GM18867 (cell line): ENCODE measurements at regions not wholly inside any gene's neighbourhood (a gene's known extent, or its start where the extent isn't known, plus 50 kb on each side); places are given as distances from the start of the nearest gene placed in this dataset.

ENCODE experiments used
- ATAC-seq: cut with Tn5 transposase; IDR thresholded peaks from one replicate; pipeline ENCODE4 v1.9.1; 2021; ENCODE audit warnings: mild to moderate bottlenecking, moderate library complexity; ENCODE audit not compliant: unreplicated experiment

DNA sequence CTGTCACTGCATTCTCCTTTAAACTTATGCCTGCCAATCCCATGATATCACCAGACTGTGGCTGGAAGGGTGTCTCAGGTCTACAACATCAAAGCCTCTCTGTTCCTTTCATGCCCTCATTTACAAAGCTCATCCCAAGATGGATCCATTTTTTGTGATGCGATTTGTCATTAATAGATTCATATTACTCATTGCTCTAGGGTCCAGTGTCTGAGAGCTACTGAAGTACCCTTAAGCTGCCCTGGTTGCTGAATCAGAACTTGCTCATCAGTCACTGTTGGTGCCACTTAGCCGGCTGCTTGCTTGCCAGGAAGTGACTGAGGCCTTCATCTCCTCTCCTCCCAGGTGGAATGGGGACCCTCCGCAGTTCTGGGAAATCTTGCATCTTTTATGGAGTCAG, 395.5 kb upstream of the BOD1L1 start:
- ATAC-seq, result no peak

DNA sequence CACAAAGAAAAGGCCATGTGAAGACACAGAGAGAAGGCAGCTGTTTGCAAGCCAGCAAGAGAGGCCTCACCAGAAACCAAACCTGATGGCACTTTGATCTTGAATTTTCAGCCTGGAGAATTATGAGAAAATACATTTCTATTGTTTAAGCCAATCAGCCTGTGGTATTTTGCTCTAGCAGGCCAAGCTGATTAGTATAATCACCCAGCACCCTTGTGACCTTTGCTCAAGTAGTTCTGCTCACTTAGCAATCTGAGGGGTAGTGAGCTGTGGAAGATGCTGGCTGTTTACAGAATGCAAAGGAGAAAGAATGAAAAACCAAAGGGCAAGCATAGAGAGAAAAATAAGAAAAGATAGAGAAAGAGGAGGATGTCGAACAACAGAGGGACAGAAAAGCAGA, 396.4 kb upstream of the BOD1L1 start:
- ATAC-seq, result no peak

DNA sequence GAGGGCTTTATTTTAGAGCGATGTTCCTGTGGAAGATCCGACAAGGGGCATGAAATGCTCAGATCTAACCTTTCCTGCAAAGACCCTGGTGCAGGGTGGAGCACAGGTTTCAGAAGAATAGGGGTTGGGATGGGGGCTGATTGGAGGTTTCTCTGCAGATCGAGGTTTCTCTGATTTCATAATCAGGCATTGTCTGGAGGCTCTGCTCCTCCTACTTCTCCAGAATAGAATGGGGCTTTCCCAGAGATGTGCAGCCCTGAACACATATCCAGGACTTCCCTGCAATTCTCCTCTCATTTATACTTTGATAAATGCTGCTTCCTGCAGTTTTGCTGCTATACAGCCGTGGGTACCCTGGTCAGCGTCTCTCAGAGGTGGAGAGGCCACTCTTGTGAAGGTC, 397.6 kb upstream of the BOD1L1 start:
- ATAC-seq, result no peak

DNA sequence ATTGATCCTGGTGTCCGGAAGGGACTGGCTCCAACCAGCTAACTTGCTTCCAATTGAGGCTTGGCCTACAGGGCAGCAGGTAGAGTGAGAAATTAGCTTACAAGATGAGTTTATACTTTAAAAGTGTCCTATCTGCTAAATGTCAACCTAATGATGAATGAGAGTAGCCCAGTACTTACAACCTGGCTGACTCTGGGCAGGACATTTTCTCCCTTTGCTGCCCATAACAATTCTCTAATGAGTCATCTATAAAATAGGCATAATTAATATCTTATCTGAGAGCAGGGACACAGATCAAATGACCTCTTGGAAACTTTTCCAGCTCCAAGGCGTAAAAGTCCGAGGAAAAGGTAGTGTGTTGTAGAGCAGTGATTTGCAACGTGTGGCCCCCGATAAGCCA, 398.4 kb upstream of the BOD1L1 start:
- ATAC-seq, result no peak

DNA sequence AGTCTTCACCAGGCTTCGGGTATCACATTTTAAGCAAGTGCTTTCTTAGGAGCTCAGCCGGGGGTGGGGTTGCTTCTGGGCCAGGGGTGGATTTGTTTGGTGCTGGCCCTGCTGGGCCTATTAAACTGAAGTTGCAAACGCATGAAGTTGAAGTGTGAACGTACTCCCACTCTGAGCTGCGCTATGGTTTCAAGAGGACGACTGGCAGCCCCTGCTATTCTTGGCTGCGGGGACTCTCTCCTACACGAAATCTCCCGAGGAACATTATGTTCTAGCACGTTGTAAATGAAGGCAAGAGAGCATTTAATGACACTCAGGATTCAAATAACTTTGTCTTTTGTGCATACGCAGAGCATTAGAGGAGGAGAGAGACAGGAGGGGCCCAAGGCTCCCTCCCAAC, 401.3 kb upstream of the BOD1L1 start:
- no peak for ATAC-seq

DNA sequence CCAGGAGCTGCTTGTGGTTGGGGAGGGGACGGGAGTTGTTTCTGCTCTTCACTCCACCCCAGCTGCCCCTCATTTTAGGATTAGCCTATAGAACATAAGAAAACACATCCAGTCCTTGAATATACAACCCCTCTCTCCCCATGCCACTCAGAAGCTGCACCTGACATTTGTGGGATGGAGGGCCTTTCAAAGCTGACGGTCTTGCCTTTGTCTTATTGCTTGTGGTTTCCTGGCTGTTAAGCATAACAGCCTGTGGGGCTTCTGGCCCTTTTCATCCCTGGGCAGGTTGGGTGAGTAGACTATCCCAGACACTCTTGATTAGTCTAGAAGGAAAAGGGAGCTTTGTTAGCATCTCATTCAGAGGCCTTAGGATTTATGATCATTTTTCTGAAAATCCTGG, 407.6 kb upstream of the BOD1L1 start:
- ATAC-seq, result no peak

DNA sequence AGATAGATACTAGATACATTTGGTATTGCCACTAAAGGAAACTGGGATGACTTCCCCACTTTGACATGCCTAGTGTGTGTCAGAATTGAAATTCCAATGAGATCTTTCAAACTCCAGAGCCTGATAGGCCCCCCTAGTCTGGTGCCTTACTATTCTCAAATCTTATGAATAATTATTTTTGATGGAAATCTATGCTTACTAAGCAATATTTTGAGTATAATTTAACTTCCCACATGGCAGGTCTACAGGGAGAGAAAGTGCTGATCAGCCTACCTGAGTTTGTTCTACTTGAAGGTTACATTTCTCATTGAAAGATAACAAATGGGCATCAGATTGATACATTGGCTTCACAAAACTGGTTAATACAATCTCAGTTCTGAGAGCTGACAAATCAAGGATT, 415.7 kb upstream of the BOD1L1 start:
- ATAC-seq, result no peak

DNA sequence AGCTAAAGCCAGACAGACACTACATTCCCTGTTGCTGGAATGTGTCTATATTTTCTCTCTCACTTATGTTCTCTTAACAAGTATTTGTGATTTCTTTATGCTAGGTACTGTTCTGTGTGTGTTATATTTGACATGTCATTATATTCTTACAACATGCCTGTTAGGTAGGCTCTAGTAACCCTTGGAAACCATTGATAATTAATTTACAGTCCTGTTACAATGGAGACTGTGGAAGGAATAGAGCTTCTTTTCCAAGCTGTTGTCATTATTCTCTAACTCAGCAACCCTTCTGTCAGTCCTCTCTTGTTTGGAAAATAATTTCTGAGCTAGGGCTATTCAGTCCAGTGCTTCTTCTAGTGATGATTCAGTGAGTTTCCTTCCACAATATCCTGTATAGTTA, 419.1 kb upstream of the BOD1L1 start:
- ATAC-seq, result no peak

DNA sequence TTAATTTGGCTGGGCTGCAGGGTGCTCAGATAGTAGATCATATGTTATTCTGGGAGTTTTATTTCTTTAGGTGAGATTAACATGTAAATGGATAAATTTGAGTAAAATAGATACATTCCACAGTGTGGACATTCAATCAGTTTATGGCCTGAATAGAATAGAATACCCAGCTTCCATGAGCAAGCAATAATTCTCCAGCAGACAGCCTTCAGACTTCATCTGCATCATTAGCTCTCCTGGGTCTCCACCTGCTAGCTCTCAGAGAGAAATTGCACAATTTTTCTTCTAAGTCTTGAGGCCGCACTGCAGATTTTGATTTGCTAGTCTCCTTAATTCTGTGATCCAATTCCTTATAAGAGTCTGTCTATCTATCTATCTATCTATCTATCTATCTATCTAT, 420.3 kb upstream of the BOD1L1 start:
- ATAC-seq, result no peak

DNA sequence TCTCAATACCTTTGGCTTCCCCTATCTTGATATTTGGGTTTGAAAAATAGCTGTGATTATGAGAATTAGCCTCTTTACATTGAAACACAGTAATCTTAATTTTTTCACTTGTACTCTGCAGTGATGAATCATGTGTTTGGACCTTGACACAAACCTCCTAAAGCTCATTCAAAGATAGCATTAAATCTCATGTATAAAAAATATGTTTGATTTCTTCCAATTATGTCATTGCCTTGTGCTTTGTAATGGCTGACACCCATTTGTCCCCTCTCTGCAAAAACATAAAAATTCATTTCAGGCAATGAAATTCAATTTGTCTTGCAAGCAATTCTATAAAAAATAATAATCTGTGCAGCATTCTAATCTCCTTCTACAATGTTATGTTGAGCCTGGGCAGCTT, 422.4 kb upstream of the BOD1L1 start:
- no peak for ATAC-seq

DNA sequence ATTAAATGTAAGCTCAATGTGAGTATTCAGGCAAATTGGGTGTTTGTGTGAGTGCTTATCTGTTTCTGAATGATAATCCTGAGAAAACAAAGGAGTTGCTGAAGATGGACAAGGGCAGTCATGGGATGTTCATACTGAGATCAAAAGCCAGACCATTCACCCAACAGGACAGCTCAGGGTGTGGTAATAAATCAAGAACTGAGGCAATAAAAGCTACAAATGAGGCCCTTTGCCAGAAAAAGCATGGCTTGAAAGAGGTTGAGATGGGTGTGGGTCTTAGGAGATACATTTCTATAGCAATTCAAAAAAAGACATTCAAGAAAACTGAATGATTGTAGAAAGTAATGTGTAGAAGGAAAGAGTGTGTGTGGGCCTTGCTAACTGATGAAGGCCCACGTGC, 425.8 kb upstream of the BOD1L1 start:
- ATAC-seq, result no peak

DNA sequence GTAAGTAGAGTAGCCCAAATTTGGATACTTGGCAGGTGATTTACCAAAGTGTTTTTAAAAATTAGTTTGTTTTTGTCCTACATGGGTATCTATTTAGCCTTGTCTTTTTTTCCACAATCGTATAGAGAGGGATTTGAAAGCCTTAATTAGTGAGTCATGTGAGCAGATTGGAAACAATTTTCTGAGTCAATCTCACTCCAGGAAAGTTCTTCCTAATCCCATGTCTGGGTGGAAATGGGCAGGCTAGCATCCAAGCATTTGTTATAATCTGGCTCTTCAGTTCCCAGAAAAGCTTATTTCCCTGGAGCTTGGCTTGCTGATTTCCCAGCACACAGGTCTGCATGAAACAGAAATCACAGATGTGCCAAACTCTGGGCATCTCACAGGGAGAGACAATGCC, 426.9 kb upstream of the BOD1L1 start:
- ATAC-seq, result no peak

DNA sequence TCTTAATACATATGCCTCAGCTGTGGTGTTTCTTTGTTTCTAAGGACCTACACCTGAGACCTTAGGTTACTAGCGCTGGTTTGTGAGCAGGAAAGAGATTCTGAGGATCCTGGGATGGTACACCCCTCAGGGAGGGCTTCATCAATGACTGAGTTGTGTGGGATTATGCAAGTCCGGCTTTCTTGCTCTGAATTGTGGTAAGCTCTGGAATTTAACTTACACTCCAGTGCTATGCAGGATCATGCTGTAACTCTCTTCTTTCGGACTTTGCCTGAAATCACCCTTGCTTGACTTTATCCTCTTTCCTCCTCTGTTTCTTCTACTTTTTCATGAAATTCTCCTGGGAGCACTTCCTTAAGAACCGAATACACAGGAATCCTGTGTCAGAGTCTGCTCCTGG, 431.5 kb upstream of the BOD1L1 start:
- ATAC-seq, result no peak

DNA sequence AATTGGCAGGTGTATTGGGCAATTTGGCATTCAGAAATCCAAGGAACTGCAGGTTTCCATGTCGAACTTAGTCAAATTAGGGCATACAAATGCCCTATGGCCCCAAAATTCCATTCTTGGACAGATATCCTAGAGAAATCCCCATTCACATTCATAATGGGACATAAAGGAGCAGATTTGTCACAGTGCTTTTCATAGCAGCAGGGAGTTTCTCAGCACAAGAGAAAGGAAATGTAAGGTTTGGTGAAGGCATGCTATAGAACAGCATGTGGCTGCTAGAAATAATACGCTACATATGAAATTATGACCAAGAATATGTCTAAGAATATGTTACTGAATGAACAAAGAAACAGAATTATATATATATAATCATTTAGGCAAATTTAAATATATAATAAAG, 437.5 kb upstream of the BOD1L1 start:
- no peak for ATAC-seq

DNA sequence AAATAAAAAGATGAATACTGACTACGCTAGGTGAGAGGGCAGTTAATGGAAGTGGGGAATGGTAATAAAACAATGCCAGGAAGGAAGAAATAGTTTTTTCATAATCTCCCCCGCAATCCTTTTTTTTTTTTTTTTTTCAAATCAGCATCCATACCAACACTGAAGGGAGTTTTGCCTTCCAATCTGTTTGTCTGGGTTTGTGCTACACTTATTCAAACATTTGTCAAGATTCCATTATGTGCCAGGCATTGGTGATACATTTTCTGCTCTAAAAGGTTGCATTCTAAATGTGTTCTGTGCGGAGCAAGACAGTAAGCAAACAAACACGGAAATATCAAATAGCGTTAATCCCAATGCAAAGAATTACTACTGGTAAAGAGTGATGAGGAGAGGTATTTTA, 437.9 kb upstream of the BOD1L1 start:
- no peak for ATAC-seq

DNA sequence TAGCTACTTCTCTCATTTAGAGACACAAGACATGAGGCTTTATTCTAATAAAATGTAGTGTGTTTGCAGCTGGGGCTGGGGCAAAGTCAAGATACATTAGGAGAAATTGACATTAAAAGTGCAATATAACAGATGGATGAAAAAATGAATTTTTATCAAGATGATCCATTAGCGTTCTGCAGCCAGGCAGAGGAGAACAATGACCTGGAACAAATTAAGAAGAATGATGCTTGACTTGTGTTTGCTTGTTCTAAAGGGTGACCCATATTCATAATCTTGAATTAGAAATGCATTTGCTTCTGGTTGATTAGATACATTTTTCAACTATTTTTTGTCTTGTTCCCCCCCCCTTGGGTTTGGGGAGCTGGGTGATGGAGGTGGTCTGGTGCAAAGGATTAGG, 439.5 kb upstream of the BOD1L1 start:
- ATAC-seq, result no peak

DNA sequence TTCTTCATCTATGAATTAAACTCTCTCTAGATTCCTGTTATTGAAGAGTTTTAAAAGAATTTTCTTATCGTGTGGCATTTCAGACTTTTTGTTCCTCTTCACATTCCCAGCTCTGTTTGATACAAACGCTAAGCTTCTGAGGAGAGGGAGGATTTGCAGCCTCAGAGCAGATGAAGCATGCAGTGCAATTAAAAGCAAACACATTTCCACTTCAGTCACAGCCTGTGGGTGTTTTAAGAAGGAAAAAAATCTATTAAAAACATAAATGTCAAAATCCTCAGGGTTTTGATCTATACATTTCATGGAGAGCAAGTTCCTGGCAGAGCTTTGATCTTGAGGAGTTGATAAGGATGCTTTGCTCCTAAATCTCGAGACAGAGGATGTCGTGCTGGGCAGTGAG, 442.4 kb upstream of the BOD1L1 start:
- no peak for ATAC-seq

DNA sequence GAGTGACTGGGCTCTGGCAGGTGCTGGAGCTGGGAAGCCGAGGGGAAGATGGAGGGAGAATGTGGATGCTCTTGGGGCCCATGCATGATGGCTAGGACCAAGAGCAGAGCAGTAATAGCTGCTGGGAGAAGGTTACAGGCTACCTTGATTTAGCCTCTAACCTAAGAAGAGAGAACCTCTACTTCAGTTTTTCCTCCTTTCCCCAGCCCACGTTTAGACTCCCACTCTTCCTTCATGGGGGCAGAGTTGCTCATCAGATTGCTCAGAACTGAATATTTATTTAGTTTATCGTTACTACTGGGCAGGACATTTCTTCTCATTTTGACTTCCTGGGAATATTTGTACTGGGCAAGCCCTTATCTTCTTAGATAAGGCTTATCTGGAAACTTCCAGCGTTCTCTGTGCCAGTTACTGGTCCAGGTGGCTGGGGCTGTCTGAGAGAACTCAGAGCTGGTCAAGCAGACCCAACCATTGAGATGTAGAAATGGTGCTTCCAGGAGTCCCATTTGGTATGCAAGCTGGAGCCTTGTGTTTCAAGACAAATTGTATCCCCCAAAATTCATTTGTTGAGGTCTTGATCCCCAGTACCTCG, 442.9 kb upstream of the BOD1L1 start:
- ATAC-seq, result no peak

DNA sequence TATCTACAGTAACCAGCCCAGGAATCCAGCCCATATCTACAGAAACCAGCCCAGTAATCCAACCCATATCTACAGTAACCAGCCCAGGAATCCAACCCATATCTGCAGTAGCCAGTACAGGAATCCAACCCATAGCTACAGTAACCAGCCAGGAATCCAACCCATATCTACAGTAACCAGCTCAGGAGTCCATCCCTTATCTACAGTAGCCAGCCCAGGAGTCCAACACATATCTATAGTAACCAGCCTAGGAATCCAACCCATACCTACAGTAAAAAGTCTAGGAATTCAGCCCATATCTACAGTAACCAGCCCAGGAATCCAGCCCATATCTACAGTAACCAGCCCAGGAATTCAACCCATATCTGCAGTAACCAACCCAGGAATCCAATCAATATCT, 445.0 kb upstream of the BOD1L1 start:
- no peak for ATAC-seq

DNA sequence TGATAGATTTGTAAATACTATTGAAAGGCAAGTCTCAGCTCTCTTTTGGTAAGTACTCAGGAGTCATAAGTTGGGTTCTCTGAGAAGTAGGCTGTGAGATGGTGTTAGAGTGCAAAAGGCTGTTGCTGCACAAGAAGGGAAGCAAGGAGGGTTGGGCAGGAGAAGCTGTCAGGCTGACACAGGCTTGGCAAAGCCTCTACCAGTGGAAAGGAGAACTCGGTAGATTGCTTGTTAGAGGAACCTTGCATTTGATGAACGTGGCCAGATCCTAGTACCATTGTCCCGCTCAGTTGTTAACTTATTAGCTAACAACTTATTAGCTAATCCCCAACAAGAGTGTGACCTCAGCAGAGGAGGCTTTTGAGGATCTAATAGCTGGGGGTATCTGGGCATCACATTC, 449.3 kb upstream of the BOD1L1 start:
- ATAC-seq, result no peak

DNA sequence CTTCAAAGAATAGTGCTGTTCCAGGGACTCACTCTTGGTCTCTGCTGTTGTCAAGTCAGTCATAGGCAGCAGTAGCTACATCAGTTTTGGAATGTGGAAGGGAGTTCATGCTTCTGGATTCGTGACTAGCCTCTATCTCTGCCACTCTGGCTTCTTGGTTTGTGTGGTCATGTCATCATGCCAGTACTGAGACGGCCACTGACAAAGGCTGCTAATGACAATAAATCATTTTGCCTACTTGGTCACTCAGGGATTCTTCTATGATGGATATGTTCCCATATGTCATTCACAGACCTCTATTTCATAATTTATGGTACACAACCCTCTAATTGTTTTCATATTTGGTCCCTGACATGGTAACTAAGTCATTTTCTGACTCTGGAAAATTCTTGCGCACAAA, 450.8 kb upstream of the BOD1L1 start:
- no peak for ATAC-seq

DNA sequence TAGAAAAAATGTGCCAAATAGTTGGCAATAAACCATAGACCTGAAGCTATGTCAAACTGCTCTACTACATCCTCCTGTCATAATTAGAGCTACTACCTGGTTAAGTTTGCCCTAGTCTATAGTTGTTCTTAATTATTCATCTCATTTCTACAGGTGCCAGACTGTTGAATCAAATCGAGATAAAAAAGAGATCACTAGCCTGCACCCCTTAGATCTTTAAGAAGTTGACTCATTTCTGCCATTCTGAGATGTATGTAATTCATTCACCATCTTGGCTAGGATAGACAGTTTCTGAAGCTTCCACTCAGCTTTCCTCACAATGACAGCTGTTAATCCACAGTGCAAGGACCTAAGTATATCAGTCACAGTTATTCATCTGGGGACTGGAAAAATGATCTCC, 452.1 kb upstream of the BOD1L1 start:
- ATAC-seq, result no peak

DNA sequence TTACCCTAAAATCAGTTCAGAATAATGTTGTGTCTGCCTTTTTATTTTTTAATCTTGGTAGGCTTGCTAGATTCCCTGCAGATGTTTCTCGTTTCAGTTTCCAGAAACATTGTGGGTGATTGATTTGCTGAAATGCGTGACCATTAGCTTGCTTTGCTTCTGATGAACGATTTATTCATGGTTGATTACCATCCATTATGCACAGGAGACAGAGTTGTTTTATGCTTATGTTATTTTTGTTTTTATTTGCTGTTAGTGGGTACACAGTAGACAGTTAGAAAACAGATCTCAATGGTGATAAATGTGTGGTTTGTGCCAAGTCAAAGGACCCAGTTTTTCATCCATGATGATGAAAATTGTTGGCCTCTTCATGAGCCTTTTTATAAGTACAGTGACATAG, 455.6 kb upstream of the BOD1L1 start:
- ATAC-seq, result no peak

DNA sequence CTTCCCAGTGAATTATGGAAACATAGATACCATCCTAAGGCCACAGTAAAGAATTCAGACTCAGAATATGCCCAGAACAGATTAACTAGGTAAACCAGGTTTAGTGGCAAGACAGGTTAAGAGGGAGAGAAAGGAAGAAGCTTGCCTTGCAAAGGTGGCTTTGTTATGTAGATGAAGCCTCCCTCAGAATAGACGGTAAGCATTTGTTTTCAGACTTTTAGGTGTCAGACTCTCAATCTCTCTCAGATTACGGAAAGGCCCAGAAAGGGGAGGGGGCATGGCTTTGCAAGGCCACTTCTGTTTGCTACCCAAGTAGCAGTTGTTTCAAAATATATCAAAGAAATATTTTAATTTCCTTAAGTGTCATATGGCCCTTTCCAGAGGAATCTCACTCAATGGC, 457.1 kb upstream of the BOD1L1 start:
- ATAC-seq, result no peak
